ENCODE measurements at regions not wholly inside any gene's neighbourhood (a gene's known extent, or its start where the extent isn't known, plus 50 kb on each side); places are given as distances from the start of the nearest gene placed in this dataset.
"Not testable (repeated sequence)": the region's sequence is repeated elsewhere in the genome, so short reads cannot be mapped to it uniquely, and the experiment has no call there.

GRCh38 chrX:1847000-1847399 is 232.1 kb downstream of the ASMT start:
- H3K56ac ChIP-seq (replicated peaks; ENCODE audit: insufficient read length, low read depth, low read length); H2AFZ ChIP-seq (ENCODE audit: low read length); H3K79me2 ChIP-seq (ENCODE audit: control insufficient read depth in 1 of 2, insufficient read depth in 2 of 2, low read length in 2 of 2); H2BK15ac ChIP-seq (ENCODE audit: low read length); H4K5ac ChIP-seq (ENCODE audit: insufficient read length, low read depth, low read length); H3K23ac ChIP-seq (ENCODE audit: insufficient read length); POLR2A ChIA-PET (ENCODE audit: partially characterized antibody); H2BK5ac ChIP-seq (ENCODE audit: low read depth, low read length); H3K14ac ChIP-seq (ENCODE audit: insufficient read length); CTCF ChIA-PET (ENCODE audit: partially characterized antibody); H2AK5ac ChIP-seq (ENCODE audit: low read depth, low read length); H4K20me1 ChIP-seq (replicated peaks in 1 of 2; ENCODE audit: control insufficient read depth in 1 of 2, insufficient read depth in 2 of 2, low read length in 2 of 2); H4K91ac ChIP-seq (replicated peaks; ENCODE audit: insufficient read length, low read length); H3K9ac ChIP-seq (replicated peaks in 1 of 4; ENCODE audit: extremely low read depth in 1 of 4, low read depth in 3 of 4, low read length in 3 of 4); FAIRE-seq; H2BK12ac ChIP-seq (ENCODE audit: low read depth, low read length); DNase-seq (ENCODE audit: low read depth in 1 of 2, low spot score in 2 of 2); H2BK120ac ChIP-seq (replicated peaks; ENCODE audit: low read depth, low read length); H3K4me1 ChIP-seq (replicated peaks in 1 of 4; ENCODE audit: control insufficient read depth in 3 of 4, insufficient read depth in 4 of 4, low read length in 3 of 4); H3K79me1 ChIP-seq (ENCODE audit: low read depth, low read length); H3K23me2 ChIP-seq (ENCODE audit: low read depth, low read length); H3K27ac ChIP-seq (ENCODE audit: low read depth, low read length); H4K8ac ChIP-seq (ENCODE audit: extremely low read depth, insufficient read depth, low read length); H3K27me3 ChIP-seq (replicated peaks in 1 of 4; ENCODE audit: control insufficient read depth in 3 of 4, extremely low read depth in 1 of 4, insufficient read depth in 3 of 4, low read length in 3 of 4); H3K9me3 ChIP-seq (ENCODE audit: insufficient read depth in 2 of 2, low read depth in 1 of 2, low read length in 1 of 2); H3K36me3 ChIP-seq (ENCODE audit: control insufficient read depth in 2 of 4, insufficient read depth in 4 of 4, low read length in 3 of 4); H3K4me3 ChIP-seq (ENCODE audit: extremely low read depth in 1 of 4, insufficient read depth in 2 of 4, low read depth in 3 of 4, low read length in 4 of 4); H2BK20ac ChIP-seq (ENCODE audit: low read length); H3K18ac ChIP-seq (ENCODE audit: extremely low read depth, low read length); H3K4me2 ChIP-seq (ENCODE audit: insufficient read depth in 1 of 2, low read depth in 2 of 2, low read length in 2 of 2); H3K4ac ChIP-seq (replicated peaks; ENCODE audit: insufficient read length, low read depth, low read length): not testable (repeated sequence)
- WGBS, 2 experiments (ENCODE audit: extremely low coverage in 1 of 2, insufficient coverage in 1 of 2, insufficient read length in 1 of 2, insufficient replicate concordance in 2 of 2, low coverage in 1 of 2, low lambda C conversion rate in 2 of 2, missing lambda C conversion rate in 1 of 2), result 83% methylated on average over 4 of the region's 4 CpGs; no CpG with 5 or more reads in 1 of the 2 experiments

- H4K91ac ChIP-seq (replicated peaks; ENCODE audit: insufficient read length, low read length); H2BK15ac ChIP-seq (ENCODE audit: low read length); H3K79me1 ChIP-seq (ENCODE audit: low read depth, low read length); POLR2A ChIA-PET (ENCODE audit: partially characterized antibody); H3K23ac ChIP-seq (ENCODE audit: insufficient read length); H4K5ac ChIP-seq (ENCODE audit: insufficient read length, low read depth, low read length); H3K56ac ChIP-seq (replicated peaks; ENCODE audit: insufficient read length, low read depth, low read length); H2BK20ac ChIP-seq (ENCODE audit: low read length); H4K8ac ChIP-seq (ENCODE audit: extremely low read depth, insufficient read depth, low read length); H2BK120ac ChIP-seq (replicated peaks; ENCODE audit: low read depth, low read length); H3K23me2 ChIP-seq (ENCODE audit: low read depth, low read length); H2AFZ ChIP-seq (ENCODE audit: low read length); H3K18ac ChIP-seq (ENCODE audit: extremely low read depth, low read length); H3K4me1 ChIP-seq (replicated peaks in 1 of 4; ENCODE audit: control insufficient read depth in 3 of 4, insufficient read depth in 4 of 4, low read length in 3 of 4); H3K4me3 ChIP-seq (ENCODE audit: extremely low read depth in 1 of 4, insufficient read depth in 2 of 4, low read depth in 3 of 4, low read length in 4 of 4); H2AK5ac ChIP-seq (ENCODE audit: low read depth, low read length); H3K9ac ChIP-seq (replicated peaks in 1 of 4; ENCODE audit: extremely low read depth in 1 of 4, low read depth in 3 of 4, low read length in 3 of 4); H3K14ac ChIP-seq (ENCODE audit: insufficient read length); FAIRE-seq; H3K4ac ChIP-seq (replicated peaks; ENCODE audit: insufficient read length, low read depth, low read length); H2BK12ac ChIP-seq (ENCODE audit: low read depth, low read length); H3K36me3 ChIP-seq (ENCODE audit: control insufficient read depth in 2 of 4, insufficient read depth in 4 of 4, low read length in 3 of 4); H3K79me2 ChIP-seq (ENCODE audit: control insufficient read depth in 1 of 2, insufficient read depth in 2 of 2, low read length in 2 of 2); H3K4me2 ChIP-seq (ENCODE audit: insufficient read depth in 1 of 2, low read depth in 2 of 2, low read length in 2 of 2); CTCF ChIA-PET (ENCODE audit: partially characterized antibody); DNase-seq (ENCODE audit: low read depth in 1 of 2, low spot score in 2 of 2); H2BK5ac ChIP-seq (ENCODE audit: low read depth, low read length); H4K20me1 ChIP-seq (replicated peaks in 1 of 2; ENCODE audit: control insufficient read depth in 1 of 2, insufficient read depth in 2 of 2, low read length in 2 of 2); H3K27ac ChIP-seq (ENCODE audit: low read depth, low read length); H3K27me3 ChIP-seq (replicated peaks in 1 of 4; ENCODE audit: control insufficient read depth in 3 of 4, extremely low read depth in 1 of 4, insufficient read depth in 3 of 4, low read length in 3 of 4); H3K9me3 ChIP-seq (ENCODE audit: insufficient read depth in 2 of 2, low read depth in 1 of 2, low read length in 1 of 2): not testable (repeated sequence)
- WGBS, 2 experiments (ENCODE audit: extremely low coverage in 1 of 2, insufficient coverage in 1 of 2, insufficient read length in 1 of 2, insufficient replicate concordance in 2 of 2, low coverage in 1 of 2, low lambda C conversion rate in 2 of 2, missing lambda C conversion rate in 1 of 2), result 88% methylated on average over 2 of the region's 2 CpGs; no CpG with 5 or more reads in 1 of the 2 experiments
Observed at GRCh38 chrX:1847790-1848189, 232.9 kb downstream of the ASMT start.

All from H1 (cell line).